RCC 7860 (cell line): ENCODE measurements at regions not wholly inside any gene's neighbourhood (a gene's known extent, or its start where the extent isn't known, plus 50 kb on each side); places are given as distances from the start of the nearest gene placed in this dataset.

Source experiments
- DNase-seq: peaks from one replicate; pipeline ENCODE4 v3.0.0-alpha.2; 2015; ENCODE audit warnings: low spot score
- FAIRE-seq: peaks from 2 replicates; lab custom pipeline; 2012; peaks lifted over from hg19 to GRCh38; lab: Jason Lieb, UNC

GRCh38 chr9:17019398-17019797 lies 115.4 kb upstream of the CNTLN start:
- no peak for FAIRE-seq
- no peak for DNase-seq

GRCh38 chr9:17018540-17019196 lies 116.2 kb upstream of the CNTLN start:
- DNase-seq = no peak
- FAIRE-seq = no peak

- DNase-seq (no peak), FAIRE-seq (no peak)
These were observed 116.8 kb upstream of the CNTLN start for GRCh38 chr9:17017931-17018491.

DNA sequence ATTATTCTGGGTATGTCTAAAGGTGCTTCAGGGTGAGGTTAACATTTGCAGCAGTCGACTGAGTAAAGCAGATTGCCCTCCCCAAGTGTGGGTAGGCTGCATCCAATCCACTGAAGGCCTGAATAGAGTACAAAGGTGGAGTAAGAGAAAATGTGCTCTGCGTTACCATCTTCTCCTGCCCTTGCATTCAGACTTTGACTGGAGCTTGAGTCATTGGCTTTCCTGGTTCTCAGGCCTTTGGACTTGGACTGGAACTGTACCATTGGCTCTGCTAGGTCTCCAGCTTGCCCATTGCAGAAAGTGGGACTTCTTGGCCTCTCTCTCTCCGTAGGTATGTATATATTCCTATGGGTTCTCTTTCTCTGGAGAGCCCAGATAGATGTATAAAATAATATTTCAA lies 120.9 kb upstream of the CNTLN start:
- FAIRE-seq (no peak), DNase-seq (no peak)

DNA sequence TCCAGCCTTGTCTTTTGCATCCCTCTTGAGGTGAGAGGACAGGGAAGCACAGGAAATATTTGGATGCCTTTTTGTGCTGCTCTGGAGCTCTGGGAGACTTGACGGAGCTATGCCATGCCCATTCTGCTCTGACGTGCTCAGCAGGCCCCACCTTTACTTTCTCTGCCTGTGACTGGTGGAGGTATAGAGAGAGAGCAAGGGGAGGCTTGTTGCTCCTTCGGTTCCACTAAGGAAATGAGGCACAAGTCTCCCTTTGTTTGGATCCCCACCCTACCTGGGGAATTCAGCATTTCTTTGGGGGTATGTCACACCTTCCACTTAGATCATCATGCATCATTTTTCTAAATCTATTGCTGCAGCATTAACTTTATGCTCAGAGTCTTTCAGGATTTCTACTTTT lies 121.8 kb upstream of the CNTLN start:
- FAIRE-seq (no peak), DNase-seq (no peak)

- no peak for FAIRE-seq
- no peak for DNase-seq
These were observed 123.0 kb upstream of the CNTLN start for GRCh38 chr9:17011880-17012279.

- DNase-seq = no peak
- no peak for FAIRE-seq
These were observed 125.8 kb upstream of the CNTLN start for GRCh38 chr9:17009071-17009470.

GRCh38 chr9:17005056-17005823 lies 129.6 kb upstream of the CNTLN start:
- FAIRE-seq (peak; percentile 90), DNase-seq (peak; percentile 64)

- peak; percentile 71 for FAIRE-seq
- peak; percentile 37 for DNase-seq
These were observed 130.3 kb upstream of the CNTLN start for GRCh38 chr9:17004500-17004899.

DNA sequence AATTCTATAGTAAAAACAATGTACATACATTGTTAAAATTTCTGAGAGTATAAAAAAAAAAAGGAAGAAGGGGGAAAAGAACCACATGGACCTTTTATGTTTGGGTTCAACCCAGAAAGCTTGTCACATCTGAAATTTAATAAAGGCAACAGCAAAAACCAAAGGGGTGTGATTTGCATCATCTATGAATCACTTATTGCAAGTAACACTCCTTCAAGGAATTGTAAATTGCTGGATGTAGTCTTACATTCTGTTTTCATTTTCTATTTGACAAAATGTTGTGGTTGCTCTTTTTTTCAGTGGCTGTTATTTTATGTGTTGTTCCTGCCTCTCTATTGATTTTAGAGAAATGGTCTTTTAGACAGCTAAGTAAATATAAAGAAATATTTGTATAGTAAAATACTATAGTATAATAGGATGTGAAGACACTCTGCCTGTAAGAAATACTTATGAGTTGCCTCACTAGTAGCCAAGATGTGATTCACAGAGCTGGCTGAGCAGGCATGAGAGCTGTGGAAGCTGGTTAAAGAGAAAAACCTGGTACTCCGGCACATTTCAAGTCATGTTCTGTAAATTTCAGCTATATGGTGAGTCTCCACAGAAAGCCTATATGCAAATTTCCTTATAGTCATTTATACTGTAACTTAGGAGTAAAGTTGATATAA lies 131.1 kb upstream of the CNTLN start:
- no peak for DNase-seq

GRCh38 chr9:16996901-16997491 lies 126.5 kb upstream of the BNC2 start:
- FAIRE-seq (no peak), DNase-seq (no peak)

More for the DNA sequence above, 131.1 kb upstream of the CNTLN start:
- FAIRE-seq = peak; percentile 24

DNA sequence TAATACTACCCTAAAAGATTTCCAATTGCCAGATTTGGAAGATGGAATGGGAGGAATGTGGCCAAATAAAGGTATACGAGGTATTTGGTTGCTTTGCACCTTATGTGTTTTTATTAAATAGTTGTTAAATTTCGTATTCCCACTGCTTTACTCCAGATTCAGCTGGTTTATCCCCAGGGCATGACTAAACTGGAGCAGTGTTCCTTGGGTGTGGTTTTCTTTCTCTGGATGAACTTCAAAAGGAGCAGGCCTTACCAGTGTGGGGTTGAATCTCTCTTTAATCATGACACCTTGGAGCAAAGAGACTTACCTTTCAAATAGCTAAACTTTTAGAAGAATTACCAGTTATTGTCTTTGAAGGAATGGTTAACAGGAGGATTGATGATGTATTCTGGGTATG lies 121.7 kb upstream of the BNC2 start:
- DNase-seq (no peak), FAIRE-seq (no peak)

GRCh38 chr9:16987026-16987425 lies 116.6 kb upstream of the BNC2 start:
- no peak for DNase-seq
- FAIRE-seq = no peak

DNA sequence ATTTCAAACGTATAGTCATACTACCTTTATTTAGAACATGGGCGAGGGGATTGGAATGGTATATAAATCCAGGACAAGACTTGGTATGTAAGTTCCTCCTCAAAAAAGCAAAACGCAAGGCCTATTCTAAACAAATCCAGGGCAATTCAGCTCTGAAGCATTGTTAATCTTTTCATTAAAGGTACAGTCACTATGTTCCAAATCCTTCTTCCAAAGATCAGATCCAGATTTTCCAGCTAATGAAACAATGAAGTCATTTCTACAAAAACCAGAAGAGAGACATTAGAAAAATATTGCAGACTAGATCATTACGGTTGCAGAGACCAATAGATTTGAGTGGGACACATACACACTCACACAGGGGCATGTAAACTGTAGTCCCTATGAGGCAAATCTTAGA lies 116.1 kb upstream of the BNC2 start:
- FAIRE-seq = no peak

DNA sequence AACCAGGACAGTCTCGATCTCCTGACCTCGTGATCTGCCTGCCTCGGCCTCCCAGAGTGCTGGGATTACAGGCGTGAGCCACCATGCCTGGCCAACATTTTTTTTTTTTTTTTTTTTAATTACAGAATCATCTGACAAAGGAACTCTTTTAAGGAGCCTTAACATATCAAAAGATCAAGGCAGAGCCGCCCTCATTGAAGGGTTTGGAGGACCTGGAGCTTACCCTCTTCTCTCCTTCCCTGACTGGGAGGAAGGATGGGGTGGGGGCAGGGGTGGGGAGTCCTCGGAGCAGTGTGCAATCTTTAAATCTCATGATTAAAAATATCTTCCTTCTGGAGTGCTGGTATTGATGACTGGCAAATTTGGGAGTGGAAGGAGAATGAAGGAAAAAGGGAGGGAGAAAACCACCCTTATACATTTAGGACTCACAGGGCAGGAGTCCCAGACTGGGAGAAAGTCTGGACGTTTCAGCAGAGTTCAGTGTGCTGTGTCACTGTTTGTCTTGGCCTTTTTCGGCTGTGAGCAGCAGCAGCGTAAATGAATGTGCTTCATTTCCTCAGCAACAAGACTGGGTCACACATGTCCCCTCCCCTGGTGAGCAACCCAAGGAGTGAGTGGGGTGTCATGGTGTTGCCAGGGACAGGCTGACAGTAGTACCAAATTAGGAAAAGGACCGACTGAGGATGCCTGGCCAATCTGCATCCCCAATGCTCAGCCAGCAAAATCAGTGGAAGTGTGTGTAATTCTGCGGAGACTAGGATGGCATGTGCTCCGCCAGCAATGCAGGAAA lies 115.3 kb upstream of the BNC2 start:
- DNase-seq (no peak), FAIRE-seq (no peak)

More for the DNA sequence above, 116.1 kb upstream of the BNC2 start:
- no peak for DNase-seq

GRCh38 chr9:16982780-16983310 lies 112.4 kb upstream of the BNC2 start:
- DNase-seq (no peak), FAIRE-seq (no peak)

DNA sequence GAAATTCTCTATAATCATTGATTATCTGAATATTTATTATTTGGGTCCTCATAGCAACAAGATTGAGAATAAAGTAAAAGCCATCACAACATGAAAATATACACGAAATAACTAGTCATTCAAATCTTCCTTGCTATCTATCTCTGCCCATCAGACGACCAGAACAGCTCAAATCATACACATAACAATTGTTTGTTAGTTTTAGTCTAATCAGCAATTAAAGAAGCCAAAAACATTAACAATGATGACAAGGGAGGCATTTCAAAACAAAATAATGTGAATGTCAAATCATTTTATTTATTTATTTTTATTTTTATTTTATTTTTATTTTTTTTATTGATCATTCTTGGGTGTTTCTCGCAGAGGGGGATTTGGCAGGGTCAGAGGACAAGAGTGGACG lies 106.0 kb upstream of the BNC2 start:
- FAIRE-seq (no peak), DNase-seq (no peak)

DNA sequence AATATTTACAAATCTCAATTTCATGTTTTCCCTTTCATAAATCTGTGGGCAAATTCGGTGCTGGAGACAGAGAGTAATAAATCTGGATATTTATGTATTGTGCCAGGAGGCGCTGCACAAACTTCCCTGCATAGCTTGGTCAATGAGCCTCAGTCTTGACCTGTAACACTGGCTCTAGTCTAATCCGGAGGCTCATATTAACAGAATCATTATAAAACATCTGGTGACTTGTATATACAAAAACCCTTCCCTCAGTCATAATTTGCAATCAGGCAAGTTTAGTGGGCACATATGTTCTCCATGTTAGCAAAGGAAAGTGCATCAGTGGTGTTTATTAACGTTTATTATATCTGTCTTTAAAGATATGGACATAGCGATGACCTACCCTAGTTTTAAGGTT lies 104.0 kb upstream of the BNC2 start:
- DNase-seq = no peak
- no peak for FAIRE-seq

- DNase-seq (no peak), FAIRE-seq (no peak)
These were observed 99.9 kb upstream of the BNC2 start for GRCh38 chr9:16970321-16970720.

- DNase-seq (no peak), FAIRE-seq (no peak)
These were observed 93.8 kb upstream of the BNC2 start for GRCh38 chr9:16964228-16964627.
